HG02852 (cell line): ENCODE measurements at regions not wholly inside any gene's neighbourhood (a gene's known extent, or its start where the extent isn't known, plus 50 kb on each side); places are given as distances from the start of the nearest gene placed in this dataset.

ENCODE experiments used
- ATAC-seq: cut with Tn5 transposase; IDR thresholded peaks from one replicate; pipeline ENCODE4 v1.9.1; 2021; ENCODE audit warnings: mild to moderate bottlenecking, moderate library complexity; ENCODE audit not compliant: unreplicated experiment

DNA sequence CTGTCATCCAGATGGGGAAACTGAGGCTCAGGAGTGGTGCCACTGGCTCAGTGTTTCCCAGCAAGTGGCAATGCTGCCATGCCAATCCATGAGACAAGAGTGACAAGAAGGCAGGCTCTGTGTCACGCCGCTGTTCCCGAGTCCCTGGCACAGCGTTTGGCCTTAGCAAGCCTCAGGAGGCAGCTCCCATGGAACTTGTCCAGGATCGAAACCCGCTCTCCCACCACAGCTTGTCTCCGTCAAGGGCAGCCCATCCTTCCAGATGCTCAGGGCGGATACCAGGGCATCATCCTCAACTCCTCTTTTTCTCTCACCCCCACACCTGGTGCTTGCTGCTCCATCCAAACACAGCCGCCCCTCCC lies 110.6 kb upstream of the PTPN1 start:
- ATAC-seq: no peak

DNA sequence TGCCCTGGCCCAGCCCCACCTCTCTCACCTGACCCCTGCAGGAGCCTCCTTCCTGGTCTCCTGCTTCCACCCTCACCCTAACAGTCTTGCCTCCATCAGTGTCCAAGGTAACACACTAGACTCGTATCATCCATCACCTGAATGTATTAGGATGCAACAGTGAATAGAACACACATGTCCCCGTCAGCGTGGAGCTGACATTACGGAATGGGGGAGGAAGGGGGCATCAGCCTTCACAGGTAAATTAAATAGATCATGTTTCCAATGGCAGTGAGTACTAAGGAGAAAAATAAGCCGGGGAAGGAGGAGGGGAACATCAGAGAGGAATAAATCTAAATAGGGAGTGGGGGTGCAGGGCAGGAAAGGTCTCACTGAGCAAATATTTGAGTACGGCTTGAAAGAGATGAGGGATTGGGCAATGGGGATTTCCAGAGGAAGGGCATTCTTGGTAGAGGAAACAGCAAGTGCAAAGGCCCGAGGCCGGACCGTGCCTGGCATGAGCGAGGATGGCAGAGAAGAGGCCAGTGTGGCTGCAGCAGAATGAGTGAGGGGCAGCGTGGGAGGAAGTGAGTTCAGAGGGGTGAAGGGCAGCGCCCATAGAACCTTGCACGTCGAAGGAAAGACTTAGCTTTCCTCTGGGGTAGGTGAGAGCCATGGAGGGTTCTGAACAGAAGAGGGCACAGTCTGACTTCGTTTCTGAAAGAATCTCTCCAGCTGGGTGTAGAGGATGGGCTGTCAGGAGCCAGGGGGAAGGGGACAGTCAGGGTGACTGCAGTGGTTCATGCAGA lies 110.1 kb upstream of the PTPN1 start:
- ATAC-seq: no peak

DNA sequence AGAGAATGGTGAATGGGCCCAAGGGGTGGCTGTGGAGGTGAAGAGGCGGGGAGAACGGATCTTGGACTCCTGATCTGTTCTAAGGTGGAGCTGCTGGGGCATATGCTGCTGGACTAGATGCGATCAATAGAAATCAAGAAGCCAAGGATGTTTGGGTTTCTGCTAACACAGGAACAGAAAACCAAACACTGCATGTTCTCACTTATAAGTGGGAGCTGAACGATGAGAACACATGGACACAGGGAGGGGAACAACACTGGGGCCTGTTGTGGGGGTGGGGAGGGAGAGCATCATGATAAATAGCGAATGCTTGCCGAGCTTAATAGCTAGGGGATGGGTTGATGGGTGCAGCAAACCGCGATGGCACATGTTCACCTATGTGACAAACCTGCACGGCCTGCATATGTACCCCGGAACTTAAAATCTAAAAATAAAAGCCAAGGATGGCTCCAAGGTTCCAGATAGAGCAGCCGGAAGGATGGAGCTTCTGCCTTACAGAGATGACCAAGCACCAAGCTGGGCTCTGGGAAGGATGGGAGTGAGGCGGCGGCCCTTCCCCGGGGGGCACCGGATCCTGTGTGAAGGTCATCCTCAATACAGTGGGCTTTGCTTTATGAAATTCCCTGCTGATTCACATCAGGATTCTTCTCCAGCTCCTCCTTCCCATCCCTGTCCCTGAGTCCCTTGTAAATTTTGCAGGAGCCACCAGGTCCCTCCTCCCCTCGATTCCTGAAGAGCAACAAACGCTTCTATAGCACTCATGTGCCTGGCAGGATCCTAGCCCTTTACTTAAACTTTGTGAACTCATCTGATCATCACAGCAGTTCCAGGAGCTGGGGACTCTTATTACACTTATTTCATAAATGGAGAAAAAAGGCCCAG lies 109.2 kb upstream of the PTPN1 start:
- no peak for ATAC-seq

DNA sequence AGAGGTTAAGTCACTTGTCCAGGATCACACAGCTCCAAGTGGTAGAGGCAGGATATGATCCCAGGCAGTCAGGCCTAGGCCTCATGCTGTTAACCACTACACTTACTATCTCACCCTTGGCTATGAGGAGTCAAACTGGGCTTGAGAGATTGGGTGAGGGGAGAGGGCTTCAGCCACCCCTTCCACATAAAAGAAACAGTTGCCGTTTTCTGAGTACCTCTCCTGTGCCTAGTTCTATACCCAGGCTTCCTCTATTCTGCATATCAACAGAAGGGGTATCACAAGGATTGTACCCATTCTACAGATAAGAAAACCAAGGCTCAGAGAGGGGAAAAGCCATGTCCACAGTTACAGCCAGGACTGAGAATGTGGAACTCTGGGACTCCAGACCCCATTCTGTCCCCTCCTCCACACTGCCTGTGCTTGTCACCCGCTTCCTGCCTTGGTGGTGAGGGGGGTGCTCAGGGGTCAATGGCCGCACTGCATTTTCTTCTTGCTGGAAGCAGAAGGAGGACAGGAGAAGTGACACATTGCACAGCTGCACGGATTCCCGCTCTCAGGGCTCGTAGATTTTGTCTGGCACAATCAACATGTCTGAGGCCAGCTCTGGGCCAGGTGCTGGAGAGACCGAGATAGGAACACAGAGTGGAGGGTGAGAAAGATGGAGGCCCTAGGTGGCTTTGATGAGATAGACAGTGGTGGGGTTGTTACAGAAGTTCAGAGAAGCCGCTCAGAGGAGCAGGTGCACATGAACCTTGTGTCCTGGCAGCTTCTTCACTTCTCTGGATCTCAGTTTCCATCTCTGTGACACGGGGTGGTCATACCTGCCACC lies 108.4 kb upstream of the PTPN1 start:
- no peak for ATAC-seq

DNA sequence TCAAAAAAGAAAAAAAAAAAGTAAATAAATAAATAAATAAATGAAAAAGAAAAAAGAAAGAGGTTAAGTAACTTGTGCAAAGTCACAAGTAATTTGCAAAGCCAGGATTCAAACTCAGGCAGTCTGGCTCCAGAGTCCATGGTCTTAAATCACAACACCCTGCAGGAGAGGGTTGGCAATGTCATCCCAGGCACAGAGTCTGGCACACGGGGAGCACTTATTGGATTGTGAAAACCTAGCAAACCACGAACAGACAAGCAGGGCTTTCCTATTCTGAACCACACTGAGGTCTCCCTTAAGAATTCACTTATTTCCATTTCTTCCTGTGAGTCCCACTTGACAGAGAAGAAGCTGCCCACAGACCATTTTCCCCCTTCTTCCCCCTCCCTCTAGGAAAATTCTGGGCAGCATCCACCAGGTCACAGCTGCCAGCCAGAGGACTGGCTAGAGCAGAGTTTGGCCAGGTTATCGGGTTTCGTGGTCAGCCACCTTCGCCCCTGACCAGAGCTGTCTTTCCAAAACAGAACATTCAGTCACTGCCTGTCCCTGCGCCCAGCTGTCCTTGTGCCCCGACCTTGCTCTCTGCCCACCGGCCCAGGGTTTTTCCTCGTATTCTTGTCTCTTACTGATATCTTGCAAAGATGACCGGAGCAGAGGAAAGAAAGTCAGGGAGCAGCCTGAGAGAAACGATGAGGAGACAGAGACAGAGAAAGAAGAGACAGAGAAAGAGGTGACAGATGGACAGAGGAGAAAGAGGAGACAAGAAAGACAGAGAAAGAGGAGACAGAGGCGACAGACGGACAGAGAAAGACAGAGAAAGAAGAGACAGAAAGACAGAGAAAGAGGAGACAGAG lies 106.4 kb upstream of the PTPN1 start:
- ATAC-seq: no peak

DNA sequence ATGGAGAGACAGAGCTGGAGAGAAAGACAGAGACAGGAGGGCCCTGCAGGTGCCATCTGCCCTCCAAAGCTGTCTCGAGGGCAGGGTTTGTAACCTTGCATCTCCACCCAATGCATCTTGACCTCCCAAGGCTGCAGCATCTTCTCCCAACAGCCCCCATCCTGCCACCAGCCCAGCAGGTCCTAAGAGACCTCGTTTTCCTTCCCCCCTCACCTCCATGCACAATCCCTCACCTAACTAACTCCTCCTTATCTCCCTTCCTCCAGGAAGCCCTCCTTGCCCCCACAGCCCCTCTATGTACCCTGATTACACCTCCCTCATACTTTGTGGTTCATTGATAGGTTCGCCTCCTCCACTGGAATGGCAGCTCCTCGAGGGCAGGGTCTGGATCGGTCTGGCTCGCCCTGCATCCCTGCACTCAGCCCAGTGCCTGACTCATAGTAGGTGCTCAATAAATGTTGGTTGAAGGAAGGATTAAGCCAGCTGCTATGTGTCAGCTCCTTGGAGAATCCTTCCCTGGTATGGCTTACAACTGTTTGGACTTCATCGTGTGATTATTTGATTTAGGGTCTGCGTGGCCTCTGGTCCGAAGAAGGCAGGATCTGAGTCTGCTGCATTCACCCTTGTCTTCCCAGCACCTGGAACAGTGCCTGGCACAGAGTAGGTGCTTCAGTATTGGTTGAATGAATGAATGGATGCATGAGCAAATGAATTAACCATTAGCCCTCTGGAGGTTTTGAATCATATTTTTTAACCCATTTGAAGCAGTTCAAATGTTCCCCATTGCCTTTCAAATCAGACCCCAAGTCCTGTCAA lies 105.6 kb upstream of the PTPN1 start:
- no peak for ATAC-seq

DNA sequence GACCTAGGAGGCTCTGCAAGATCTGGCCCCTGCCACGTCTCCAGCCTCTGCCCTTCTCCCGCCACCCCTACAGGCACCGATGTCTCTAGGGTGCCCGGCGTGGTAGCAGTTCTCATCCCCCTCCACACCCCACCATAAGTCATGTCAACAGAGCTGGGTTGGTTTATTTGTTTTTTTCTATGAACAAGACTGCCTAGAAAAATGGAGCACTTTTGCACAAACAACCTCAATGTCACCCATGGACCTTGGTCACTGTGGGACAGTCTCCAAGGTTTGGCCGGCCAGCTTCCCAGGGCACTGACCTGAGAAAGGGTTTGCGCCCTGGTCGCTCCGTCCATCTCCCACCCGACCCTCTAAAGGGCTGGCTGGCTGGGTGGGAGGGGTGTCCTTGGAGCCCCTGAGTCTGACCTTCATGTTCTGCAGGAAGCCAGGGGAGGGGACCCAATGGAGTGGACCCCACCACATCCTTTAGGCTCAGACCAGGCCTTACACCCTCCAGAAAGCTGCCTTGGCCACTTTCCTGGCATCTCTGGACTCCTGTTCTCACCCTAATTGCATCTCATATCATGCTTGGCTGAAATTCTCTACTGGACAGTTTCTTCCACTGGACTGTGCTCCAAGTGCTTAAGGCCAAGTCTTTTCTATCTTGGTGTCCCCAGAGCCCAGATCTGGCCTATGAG lies 104.8 kb upstream of the PTPN1 start:
- ATAC-seq: no peak

DNA sequence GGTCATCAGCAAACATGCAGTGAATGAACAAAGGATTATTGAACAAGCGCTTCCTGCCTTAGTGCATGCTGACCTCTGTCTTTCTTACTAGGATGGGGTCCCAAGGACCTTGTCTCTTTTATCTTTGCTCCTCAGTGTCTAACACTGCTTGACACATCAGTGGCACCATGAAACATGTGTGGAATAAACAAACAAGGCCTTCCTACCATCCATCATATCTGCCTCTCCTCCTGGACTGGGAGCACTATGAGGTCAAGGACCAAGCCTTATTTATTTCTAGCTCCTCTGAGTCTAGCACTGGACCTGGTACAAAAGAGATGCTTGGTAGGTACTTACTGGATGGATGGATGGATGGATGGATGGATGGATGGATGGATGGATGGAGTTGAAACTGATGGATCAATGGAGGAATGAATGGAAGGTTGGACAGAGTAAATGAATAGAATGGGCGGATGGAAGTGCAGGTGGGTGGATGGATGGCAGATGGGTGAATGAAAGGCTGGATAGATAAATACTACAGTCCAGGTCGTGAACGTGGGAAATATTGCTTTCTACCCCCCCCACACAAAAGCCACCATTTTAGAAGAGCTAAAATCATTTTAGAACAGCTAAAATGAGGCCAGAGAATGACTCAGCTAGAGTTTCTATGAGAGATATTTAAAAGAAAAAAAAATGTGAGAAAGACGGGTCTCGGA lies 104.1 kb upstream of the PTPN1 start:
- ATAC-seq: no peak

DNA sequence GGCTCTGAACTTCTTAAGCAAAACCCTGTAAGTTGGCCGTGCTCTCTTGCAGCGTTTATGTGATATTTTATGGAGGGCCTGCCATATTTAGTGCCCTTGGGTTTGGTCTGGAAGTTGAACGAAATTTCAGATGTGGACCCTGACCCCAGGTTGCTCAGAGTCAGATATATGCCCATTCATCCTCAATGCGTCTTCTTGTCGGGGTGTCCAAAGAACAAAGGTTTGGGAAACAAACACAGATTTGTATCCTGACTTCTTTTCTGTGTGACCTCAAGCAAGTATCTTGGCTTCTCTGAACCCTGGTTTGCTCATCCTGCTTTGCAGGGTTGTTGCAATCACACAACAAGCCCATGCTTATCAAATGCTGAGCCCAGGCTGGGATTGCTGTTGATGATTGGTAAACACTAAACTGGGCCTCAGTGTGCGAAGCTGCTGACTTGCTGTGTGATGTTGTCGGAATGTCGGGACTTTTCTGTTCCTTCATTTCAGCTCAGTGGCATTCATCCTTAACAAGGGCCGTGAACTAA lies 103.5 kb upstream of the PTPN1 start:
- ATAC-seq: no peak

DNA sequence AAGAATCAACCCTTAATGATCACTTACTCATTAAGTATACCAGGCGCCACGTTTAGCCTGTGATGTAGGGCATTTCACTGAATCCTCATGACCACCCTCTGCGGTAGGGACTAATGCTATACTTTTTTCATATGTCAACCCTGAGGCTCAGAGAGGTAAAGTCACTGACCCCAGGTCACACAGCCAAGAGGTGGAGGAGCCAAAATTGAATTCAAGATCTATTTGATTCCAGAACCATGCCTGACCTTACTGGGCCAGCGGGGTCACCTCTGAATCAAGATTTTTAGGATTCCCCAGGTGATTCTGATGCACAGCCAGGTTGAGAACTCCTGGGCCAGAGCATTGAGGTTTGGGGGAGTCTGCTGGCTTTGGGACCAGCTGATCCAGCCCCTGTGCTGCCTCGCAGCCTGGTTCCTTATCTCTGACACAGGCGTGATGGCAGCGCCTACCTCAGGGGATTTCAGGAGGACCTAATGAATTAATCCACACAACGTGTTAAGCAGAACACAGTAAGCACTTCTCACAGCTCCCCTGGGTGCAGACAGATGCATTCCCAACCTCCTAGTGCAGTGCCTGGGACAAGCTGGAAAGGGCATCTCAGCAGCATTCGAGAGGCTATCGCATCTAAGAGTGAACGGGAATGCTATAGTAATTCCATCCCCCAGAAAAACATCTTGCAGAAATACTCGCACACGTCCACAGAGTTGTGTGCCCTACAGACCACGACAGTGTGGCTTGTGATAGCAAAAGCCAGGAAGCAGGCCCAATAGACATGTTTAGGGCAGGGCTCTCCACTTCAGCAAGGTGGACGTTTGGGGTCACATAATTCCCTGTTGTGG lies 101.4 kb upstream of the PTPN1 start:
- no peak for ATAC-seq

DNA sequence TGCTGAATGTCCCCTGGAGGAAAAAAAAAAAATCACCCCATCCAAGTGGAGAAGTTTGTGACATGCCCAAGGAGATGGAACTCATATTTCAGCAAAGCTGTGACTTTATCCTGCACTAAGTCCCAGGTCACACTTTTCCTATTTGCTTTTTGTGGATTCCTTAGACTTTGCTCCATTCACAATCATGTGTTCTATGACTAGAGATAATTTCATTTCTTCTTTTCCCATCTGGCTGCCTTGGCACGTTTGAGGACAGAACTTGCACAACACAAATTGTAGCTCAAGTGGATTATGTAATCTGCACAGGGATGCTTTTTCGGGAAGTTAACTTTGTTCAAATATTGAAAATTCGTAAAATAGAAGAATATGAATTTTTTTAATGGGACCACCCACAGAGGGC lies 100.7 kb upstream of the PTPN1 start:
- ATAC-seq: no peak

DNA sequence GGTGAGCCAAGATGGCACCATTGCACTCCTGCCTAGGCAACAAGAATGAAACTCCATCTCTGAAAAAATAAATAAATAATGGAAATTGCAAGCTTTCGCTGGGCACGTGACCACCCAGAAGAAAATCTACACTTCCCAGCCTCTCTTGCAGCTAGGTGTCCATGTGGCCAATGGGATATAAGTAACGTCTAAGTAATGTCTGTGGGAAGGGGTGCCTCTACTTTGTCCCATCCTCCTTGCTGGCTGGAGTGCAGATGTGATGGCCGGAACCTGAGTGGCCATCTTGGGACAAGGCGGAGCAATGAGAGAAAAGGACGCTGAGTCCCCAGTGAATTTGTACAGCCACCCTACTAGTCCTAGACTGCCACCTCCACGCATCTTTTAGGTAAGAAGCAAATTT lies 99.8 kb upstream of the PTPN1 start:
- ATAC-seq: no peak

DNA sequence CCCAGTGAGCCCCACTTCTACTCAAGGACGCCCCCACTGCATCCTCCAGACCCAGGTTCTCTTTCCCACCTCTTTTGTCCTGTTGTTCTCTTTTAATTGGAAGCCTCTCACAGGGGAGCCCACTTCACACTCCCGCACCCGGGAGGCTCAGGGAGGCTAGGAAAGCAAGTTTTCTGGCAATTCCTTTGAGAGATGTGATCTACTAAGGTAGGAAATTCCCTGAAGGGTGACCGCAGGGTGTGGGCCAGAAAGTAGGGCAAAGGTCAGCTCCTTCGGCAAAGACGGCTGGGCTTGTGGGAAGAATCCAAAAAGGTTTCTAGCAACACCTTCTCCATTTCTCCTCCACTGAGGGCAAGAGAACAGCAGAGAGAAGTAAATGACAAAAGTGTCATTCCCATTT lies 98.1 kb upstream of the PTPN1 start:
- ATAC-seq: no peak

DNA sequence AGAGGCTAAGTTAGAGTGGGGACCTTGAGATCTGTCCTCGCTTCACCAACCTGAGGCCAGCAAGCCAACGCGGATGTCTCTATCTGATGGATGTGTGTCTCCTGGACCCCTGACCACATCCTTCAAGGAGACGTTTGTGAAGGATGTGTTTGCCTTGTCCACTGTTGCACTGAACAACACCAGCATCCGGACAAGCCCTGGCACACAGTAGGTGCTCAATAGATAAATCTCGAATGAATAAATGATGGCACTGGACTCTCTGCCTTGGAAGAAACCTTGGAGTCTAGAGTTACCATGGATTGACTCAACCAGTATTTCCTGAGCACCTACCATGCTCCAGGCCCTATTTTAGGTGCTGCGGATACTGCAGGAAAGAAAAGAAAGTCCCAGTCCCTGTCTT lies 97.7 kb upstream of the PTPN1 start:
- no peak for ATAC-seq

DNA sequence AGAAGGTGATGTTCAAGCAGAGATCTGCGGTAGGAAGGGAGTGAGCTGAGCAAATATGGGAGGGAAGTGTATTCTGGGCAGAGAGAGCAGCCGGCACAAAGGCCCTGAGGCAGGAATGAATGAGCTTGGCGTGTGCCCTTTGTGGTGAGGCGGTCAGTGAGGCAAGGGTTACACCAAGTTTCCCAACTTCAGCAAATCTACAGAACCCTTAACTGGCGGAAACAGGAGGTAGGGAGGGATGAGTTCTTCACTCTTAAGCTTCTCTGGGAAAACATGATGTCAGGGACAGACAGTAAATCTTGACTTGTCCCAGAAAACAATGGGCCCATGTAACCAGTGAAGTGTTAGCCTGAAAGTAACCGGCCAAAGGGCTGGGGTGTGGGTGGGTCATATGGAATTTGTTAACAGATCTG lies 97.1 kb upstream of the PTPN1 start:
- ATAC-seq: no peak

DNA sequence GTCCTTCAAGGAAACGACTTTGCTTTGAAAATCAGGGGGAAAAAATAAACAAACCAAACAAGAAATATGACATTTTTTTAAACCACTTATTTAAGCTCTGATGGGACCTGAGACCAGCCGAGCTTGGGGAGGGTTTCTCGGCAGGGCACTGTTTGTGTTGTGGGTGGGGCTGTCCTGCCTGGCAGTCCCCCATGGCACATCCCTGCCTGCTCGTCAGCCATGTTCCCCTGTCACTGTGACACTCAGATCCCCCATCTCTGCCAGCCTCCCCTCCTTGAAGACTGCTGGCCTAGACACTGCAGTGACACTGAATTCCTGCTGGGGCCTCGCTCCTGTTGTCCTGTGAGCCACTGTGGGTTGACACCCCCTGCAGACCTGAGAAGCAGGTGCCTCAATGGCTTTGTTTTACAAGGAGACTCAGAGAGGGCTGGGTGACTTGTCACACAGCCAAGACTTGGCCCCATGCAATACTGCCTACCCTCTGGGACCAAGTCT lies 95.1 kb upstream of the PTPN1 start:
- no peak for ATAC-seq
